RWPE1 (cell line): ENCODE measurements at regions not wholly inside any gene's neighbourhood (a gene's known extent, or its start where the extent isn't known, plus 50 kb on each side); places are given as distances from the start of the nearest gene placed in this dataset.

Experiments used
- CTCF ChIA-PET: fragments of 350-600 bp; sonication (Branson Sonifier 250); formaldehyde crosslinking; extraction: SDS; loops from one replicate; lab custom pipeline; 2021; lab: Yijun Ruan, JAX
- POLR2A ChIA-PET: fragments of 400-600 bp; formaldehyde crosslinking; extraction: SDS; loops from one replicate; lab custom pipeline; 2020; ENCODE audit warnings: antibody characterized with exemption; ENCODE audit not compliant: low non-redundant PET; lab: Yijun Ruan, JAX
- DNase-seq: peaks from one replicate; pipeline ENCODE4 v3.0.0; 2012; ENCODE audit warnings: low spot score
- H3K27ac ChIP-seq: fragments of 450-650 bp; 2 replicates; pipeline ENCODE4 v1.5.1; 2017
- CTCF ChIP-seq: fragments of 450-650 bp; conservative IDR thresholded peaks from 2 replicates; pipeline ENCODE4 v1.5.1; 2017; ENCODE audit warnings: low read depth, mild to moderate bottlenecking

GRCh38 chr2:58727981-58728656 lies 487.0 kb upstream of the FANCL start:
- DNase-seq: no peak
- CTCF ChIA-PET: interaction anchor here (0.6 kb wide), 2 partner anchors 410 to 875 kb away, joined by 3 to 4 read pairs; no protein-coding TSS in a partner anchor
- H3K27ac ChIP-seq: no peak overlapping the region
- no peak for TF ChIP-seq CTCF
- POLR2A ChIA-PET: no interaction called here

GRCh38 chr2:58721912-58722591 lies 480.9 kb upstream of the FANCL start:
- no peak overlapping the region for H3K27ac ChIP-seq
- no peak for DNase-seq
- ChIA-PET CTCF (interaction anchor here (0.7 kb wide), 1 partner anchor 770 kb away, joined by 3 read pairs; no protein-coding TSS in a partner anchor), POLR2A (no interaction called here)
- no peak for TF ChIP-seq CTCF

- TF ChIP-seq CTCF: no peak
- CTCF ChIA-PET: interaction anchor here (0.5 to 0.7 kb wide), 4 partner anchors 13 to 951 kb away, joined by 3 to 5 read pairs (median 4); no protein-coding TSS in a partner anchor
- no peak overlapping the region for H3K27ac ChIP-seq
- POLR2A ChIA-PET: interaction anchor here (0.7 kb wide), 1 partner anchor 107 kb away, joined by 7 read pairs; no protein-coding TSS in a partner anchor
- DNase-seq: no peak
These were observed 479.9 kb upstream of the FANCL start for GRCh38 chr2:58720770-58721697.

GRCh38 chr2:58720033-58720769 lies 479.1 kb upstream of the FANCL start:
- ChIA-PET POLR2A (interaction anchor here (0.7 kb wide), 1 partner anchor 106 kb away, joined by 7 read pairs; no protein-coding TSS in a partner anchor), CTCF (interaction anchor here (0.5 to 0.7 kb wide), 2 partner anchors 12 to 22 kb away, joined by 4 to 5 read pairs; no protein-coding TSS in a partner anchor)
- DNase-seq: no peak
- H3K27ac ChIP-seq: no peak overlapping the region
- no peak for TF ChIP-seq CTCF

GRCh38 chr2:58715344-58715743 lies 474.2 kb upstream of the FANCL start:
- CTCF ChIA-PET: no interaction called here
- POLR2A ChIA-PET: no interaction called here
- no peak for DNase-seq
- TF ChIP-seq CTCF: no peak
- H3K27ac ChIP-seq: no peak overlapping the region
